OCI-LY1 (cell line): ENCODE measurements at regions not wholly inside any gene's neighbourhood (a gene's known extent, or its start where the extent isn't known, plus 50 kb on each side); places are given as distances from the start of the nearest gene placed in this dataset.

Experiments used
- H2AFZ ChIP-seq: fragments of 200-600 bp; sonication (generic), shearing (Covaris generic); 2 replicates; pipeline ENCODE4 v1.6.0; 2014; ENCODE audit warnings: antibody characterized with exemption, mild to moderate bottlenecking, low read length
- H3F3A ChIP-seq: fragments of 200-600 bp; sonication (generic), shearing (Covaris generic); 2 replicates; pipeline ENCODE4 v1.6.0; 2014; ENCODE audit warnings: mild to moderate bottlenecking, antibody characterized with exemption, low read length, moderate library complexity; ENCODE audit not compliant: insufficient read depth
- H3K27ac ChIP-seq: fragments of 200-600 bp; sonication (generic); 2 replicates; pipeline ENCODE4 v1.5.1; 2014; ENCODE audit warnings: low read length, mixed run types, mild to moderate bottlenecking, low read depth; ENCODE audit not compliant: poor library complexity, severe bottlenecking
- H3K27me3 ChIP-seq: fragments of 200-600 bp; sonication (generic); 2 replicates; pipeline ENCODE4 v1.6.0; 2014; ENCODE audit warnings: antibody characterized with exemption, mild to moderate bottlenecking, low read length, moderate library complexity; ENCODE audit not compliant: insufficient read depth
- H3K36me3 ChIP-seq: fragments of 200-600 bp; sonication (generic); 2 replicates; pipeline ENCODE4 v1.6.1; 2014; ENCODE audit warnings: mild to moderate bottlenecking, antibody characterized with exemption, low read length, moderate library complexity, mixed read lengths; ENCODE audit not compliant: insufficient read depth
- H3K4me1 ChIP-seq: fragments of 200-600 bp; sonication (generic); 2 replicates; pipeline ENCODE4 v1.5.1; 2014; ENCODE audit warnings: mild to moderate bottlenecking, low read length, moderate library complexity; ENCODE audit not compliant: insufficient read depth, severe bottlenecking
- H3K4me2 ChIP-seq: fragments of 200-600 bp; sonication (generic), shearing (Covaris generic); 2 replicates; pipeline ENCODE4 v1.6.1; 2014; ENCODE audit warnings: low read length
- H3K4me3 ChIP-seq: fragments of 200-600 bp; sonication (generic); 2 replicates; pipeline ENCODE4 v1.5.1; 2014; ENCODE audit warnings: low read length, low read depth, mild to moderate bottlenecking, mixed read lengths; ENCODE audit not compliant: poor library complexity, severe bottlenecking
- H3K79me2 ChIP-seq: fragments of 200-600 bp; shearing (Covaris generic); 2 replicates; pipeline ENCODE4 v1.6.1; 2016; ENCODE audit warnings: mixed run types, low read length, mixed read lengths; ENCODE audit not compliant: insufficient read depth
- H3K9ac ChIP-seq: fragments of 200-600 bp; sonication (generic), shearing (Covaris generic); 2 replicates; pipeline ENCODE4 v1.6.1; 2014; ENCODE audit warnings: mild to moderate bottlenecking, low read length, mixed read lengths
- H3K9me2 ChIP-seq: fragments of 200-600 bp; sonication (generic), shearing (Covaris generic); 2 replicates; pipeline ENCODE4 v1.6.1; 2014; ENCODE audit warnings: low read depth, mild to moderate bottlenecking, low read length, mixed read lengths
- H3K9me3 ChIP-seq: fragments of 200-600 bp; shearing (Covaris generic); 2 replicates; pipeline ENCODE4 v1.6.1; 2014; ENCODE audit warnings: low read length, mixed read lengths
- H4K20me1 ChIP-seq: fragments of 200-600 bp; sonication (generic), shearing (Covaris generic); 2 replicates; pipeline ENCODE4 v1.6.0; 2016; ENCODE audit warnings: mild to moderate bottlenecking, low read length; ENCODE audit not compliant: insufficient read depth
- EZH2 ChIP-seq: fragments of 200-600 bp; sonication (generic), shearing (Covaris generic); IDR thresholded peaks from 2 replicates; pipeline ENCODE4 v1.8.0; 2017; ENCODE audit warnings: borderline replicate concordance, mixed run types, mild to moderate bottlenecking, antibody characterized with exemption, low read length, moderate library complexity, mixed read lengths
- TF ChIP-seq, protein P1 (sequence below): fragments of 200-600 bp; sonication (generic), shearing (Covaris generic); IDR thresholded peaks from 2 replicates; pipeline ENCODE4 v1.5.1; 2017; ENCODE audit warnings: mild to moderate bottlenecking, antibody characterized with exemption, low read length, moderate library complexity, mixed read lengths

- TF ChIP-seq EZH2, result no peak
- TF ChIP-seq, protein P1, sequence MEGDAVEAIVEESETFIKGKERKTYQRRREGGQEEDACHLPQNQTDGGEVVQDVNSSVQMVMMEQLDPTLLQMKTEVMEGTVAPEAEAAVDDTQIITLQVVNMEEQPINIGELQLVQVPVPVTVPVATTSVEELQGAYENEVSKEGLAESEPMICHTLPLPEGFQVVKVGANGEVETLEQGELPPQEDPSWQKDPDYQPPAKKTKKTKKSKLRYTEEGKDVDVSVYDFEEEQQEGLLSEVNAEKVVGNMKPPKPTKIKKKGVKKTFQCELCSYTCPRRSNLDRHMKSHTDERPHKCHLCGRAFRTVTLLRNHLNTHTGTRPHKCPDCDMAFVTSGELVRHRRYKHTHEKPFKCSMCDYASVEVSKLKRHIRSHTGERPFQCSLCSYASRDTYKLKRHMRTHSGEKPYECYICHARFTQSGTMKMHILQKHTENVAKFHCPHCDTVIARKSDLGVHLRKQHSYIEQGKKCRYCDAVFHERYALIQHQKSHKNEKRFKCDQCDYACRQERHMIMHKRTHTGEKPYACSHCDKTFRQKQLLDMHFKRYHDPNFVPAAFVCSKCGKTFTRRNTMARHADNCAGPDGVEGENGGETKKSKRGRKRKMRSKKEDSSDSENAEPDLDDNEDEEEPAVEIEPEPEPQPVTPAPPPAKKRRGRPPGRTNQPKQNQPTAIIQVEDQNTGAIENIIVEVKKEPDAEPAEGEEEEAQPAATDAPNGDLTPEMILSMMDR, result no peak
Observed at GRCh38 chr5:67350618-67351201, 154.1 kb upstream of the CD180 start.

GRCh38 chr5:67350185-67350584 lies 153.6 kb upstream of the CD180 start:
- Histone ChIP-seq H3K27me3 (no peaks in the 10 kb centered on the region), H3K27ac (no peak overlapping the region), H4K20me1 (no peaks in the 10 kb centered on the region), H3K79me2 (no peaks in the 10 kb centered on the region), H3K4me1 (no peaks in the 10 kb centered on the region), H3K9me2 (no peaks in the 10 kb centered on the region), H2AFZ (no peak overlapping the region), H3K4me3 (no peak overlapping the region), H3K9me3 (no peaks in the 10 kb centered on the region), H3F3A (no peaks in the 10 kb centered on the region), H3K4me2 (no peak overlapping the region), H3K36me3 (no peaks in the 10 kb centered on the region), H3K9ac (no peak overlapping the region)
- TF ChIP-seq, protein P1, result no peak
- TF ChIP-seq EZH2, result no peak

More at GRCh38 chr5:67350618-67351201, 154.1 kb upstream of the CD180 start:
- no peaks in the 10 kb centered on the region for H3K36me3 ChIP-seq
- H3F3A ChIP-seq, result no peaks in the 10 kb centered on the region
- H3K9me2 ChIP-seq, result no peaks in the 10 kb centered on the region
- H3K4me3 ChIP-seq, result no peak overlapping the region
- no peaks in the 10 kb centered on the region for H3K9me3 ChIP-seq
- no peak overlapping the region for H3K9ac ChIP-seq
- H3K79me2 ChIP-seq, result no peaks in the 10 kb centered on the region
- no peaks in the 10 kb centered on the region for H3K27me3 ChIP-seq
- no peaks in the 10 kb centered on the region for H3K4me1 ChIP-seq
- no peaks in the 10 kb centered on the region for H4K20me1 ChIP-seq
- no peak overlapping the region for H2AFZ ChIP-seq
- no peak overlapping the region for H3K4me2 ChIP-seq
- H3K27ac ChIP-seq, result no peak overlapping the region

- TF ChIP-seq, protein P1, result no peak
- no peak for TF ChIP-seq EZH2
- no peaks in the 10 kb centered on the region for H3K79me2 ChIP-seq
- H3K4me3 ChIP-seq, result no peak overlapping the region
Observed at GRCh38 chr5:67347821-67348220, 151.2 kb upstream of the CD180 start.

More at GRCh38 chr5:67347821-67348220, 151.2 kb upstream of the CD180 start:
- Histone ChIP-seq H3K9ac (no peak overlapping the region), H3K4me2 (no peak overlapping the region), H3K9me2 (no peaks in the 10 kb centered on the region), H3K27ac (no peak overlapping the region), H3K9me3 (no peaks in the 10 kb centered on the region), H4K20me1 (no peaks in the 10 kb centered on the region), H2AFZ (no peak overlapping the region), H3F3A (no peaks in the 10 kb centered on the region), H3K4me1 (no peaks in the 10 kb centered on the region), H3K27me3 (no peaks in the 10 kb centered on the region), H3K36me3 (no peaks in the 10 kb centered on the region)
